T47D (cell line): ENCODE measurements at regions not wholly inside any gene's neighbourhood (a gene's known extent, or its start where the extent isn't known, plus 50 kb on each side); places are given as distances from the start of the nearest gene placed in this dataset.

ENCODE experiments used
- DNase-seq, 2 experiments: peaks; one replicate each; pipeline versions ENCODE4 v3.0.0 to v3.0.0-alpha.2; 2011 to 2012; ENCODE audit warnings: low read depth in 1 of 2, low spot score in 1 of 2
- JUND ChIP-seq: IDR thresholded peaks from 2 replicates; pipeline ENCODE4 v1.6.1; 2012; ENCODE audit warnings: low read depth
- in situ Hi-C: cut with HindIII; loops from 2 replicates; pipeline ENCODE4 v1.10.0; 2016; ENCODE audit warnings: low sequenced_read_pairs, low pct_unique_long_range_greater_than_20kb

DNA sequence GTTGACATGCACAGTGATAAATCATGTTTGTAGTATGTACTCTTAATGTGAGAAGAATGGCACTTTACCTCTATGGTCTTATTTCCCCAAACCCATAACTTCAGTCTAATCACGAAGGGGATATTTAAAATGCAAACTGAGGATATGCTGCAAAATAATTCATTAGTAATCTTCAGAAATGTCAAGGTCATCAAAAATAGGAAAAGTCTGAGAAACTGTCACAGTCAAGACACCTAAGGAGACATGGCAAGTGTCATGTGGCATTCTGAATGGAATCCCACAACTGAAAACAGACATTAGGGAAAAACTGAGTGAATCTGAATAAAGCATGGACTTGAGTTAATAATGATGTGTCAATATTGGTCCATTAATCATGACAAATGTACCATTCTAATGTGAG lies 605.5 kb upstream of the ANKRD30A start:
- TF ChIP-seq JUND, result no peak
- no peak for DNase-seq
- in situ Hi-C loops, result no loop called here

DNA sequence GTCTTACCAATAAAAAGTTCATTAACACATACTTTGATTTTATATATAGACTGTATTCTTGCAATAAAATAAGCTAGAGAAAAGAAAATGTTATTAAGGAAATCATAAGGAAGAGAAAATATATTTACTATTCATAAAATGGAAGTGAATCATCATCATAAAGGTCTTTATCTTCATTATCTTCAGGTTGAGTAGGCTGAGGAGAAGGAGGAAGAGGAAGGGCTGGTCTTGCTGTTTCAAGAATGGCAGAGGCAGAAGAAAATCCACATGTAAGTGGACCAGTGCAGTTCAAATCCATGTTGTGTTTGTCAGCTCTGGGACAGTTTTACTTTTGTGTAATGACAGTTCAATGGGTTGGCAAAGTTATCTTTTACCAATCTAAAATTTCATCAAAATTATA lies 609.1 kb upstream of the ANKRD30A start:
- TF ChIP-seq JUND, result no peak
- DNase-seq, result no peak
- in situ Hi-C loops, result no loop called here

GRCh38 chr10:36515319-36515718 lies 610.1 kb upstream of the ANKRD30A start:
- no peak for DNase-seq
- in situ Hi-C loops, result no loop called here
- no peak for TF ChIP-seq JUND

- DNase-seq, result no peak
- TF ChIP-seq JUND, result no peak
- in situ Hi-C loops, result no loop called here
Measured at GRCh38 chr10:36507715-36508114, 617.7 kb upstream of the ANKRD30A start.

DNA sequence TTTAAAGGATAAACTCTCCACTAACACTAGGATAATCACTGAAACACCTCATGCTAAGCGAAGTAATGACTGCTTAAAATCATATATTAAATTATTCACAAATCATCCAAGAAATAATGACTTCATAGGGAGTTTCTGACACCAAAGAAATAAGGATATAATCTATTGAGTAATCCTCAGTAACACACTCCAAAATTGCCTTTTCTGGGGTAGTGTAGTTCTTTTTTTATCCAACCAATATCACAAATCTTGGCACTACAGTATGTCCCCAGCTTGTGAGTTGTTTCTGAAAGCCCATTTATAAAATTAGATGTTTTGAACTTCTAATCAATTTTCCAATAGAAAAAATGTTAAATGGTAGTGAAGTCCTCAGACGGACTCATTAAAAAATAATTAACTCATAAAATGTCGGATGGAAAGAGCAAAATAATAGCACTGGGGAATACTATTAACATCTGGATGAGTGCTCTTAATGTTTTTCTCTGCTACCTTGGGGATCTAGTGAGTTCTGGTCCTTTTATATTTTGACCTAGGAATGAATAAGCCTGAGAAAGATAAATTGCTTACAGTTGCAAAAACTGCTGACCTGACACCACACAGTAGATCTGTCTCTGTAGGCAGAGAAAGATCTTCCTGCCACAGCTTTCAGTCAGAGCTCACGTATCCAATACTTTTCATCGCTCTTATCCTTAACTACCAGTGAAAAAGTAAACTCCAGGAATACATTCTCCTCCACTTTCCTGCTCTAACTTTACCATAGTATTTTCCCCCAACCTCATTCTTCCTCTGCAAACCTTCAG lies 618.5 kb upstream of the ANKRD30A start:
- no peak for DNase-seq
- in situ Hi-C loops, result no loop called here
- no peak for TF ChIP-seq JUND

DNA sequence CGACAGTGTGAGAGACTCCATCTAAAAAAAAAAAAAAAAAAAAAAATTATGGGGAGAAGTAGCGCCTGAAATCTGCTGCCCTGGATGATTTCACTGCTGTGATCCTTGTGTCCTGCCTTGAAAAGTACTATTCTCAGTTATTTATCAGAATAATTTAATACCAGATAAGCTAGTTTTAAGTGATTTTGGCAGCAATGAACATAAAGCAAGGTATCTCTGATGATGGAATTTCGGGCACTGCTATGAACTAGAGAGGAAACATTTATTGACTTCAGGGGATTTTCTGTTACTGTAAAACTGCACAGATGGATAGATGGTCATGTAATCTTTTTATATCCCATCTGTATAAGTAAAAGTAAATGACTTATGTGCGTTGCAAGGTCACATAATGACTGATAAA lies 619.1 kb upstream of the ANKRD30A start:
- in situ Hi-C loops, result no loop called here
- no peak for DNase-seq
- TF ChIP-seq JUND, result no peak

- peak in 1 of 2 experiments; percentile 12 for DNase-seq
- in situ Hi-C loops, result no loop called here
- no peak for TF ChIP-seq JUND
Measured at GRCh38 chr10:36504758-36505157, 620.6 kb upstream of the ANKRD30A start.

DNA sequence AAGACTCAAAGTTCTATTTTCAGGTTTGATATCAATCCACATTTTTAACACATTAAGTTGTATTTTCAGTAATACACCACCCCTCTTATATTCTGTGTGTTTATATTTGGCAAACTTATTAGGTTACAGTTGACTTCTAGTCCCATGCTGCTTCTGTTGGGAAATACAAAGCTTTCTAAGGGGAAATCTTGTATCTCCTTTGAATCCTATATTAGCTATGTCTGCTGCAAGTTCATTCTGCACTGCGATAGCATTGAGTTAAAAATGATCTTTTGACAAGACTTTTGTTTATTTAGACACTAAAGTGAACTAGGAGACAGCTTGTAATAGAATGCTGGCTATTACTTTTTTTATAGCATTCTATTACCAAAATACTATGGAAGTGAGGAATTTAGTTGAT lies 625.1 kb upstream of the ANKRD30A start:
- in situ Hi-C loops, result no loop called here
- no peak for TF ChIP-seq JUND
- no peak for DNase-seq

- DNase-seq, result no peak
- TF ChIP-seq JUND, result no peak
- in situ Hi-C loops, result no loop called here
Measured at GRCh38 chr10:36499693-36500092, 625.7 kb upstream of the ANKRD30A start.

GRCh38 chr10:36496758-36497157 lies 628.6 kb upstream of the ANKRD30A start:
- in situ Hi-C loops, result no loop called here
- DNase-seq, result no peak
- no peak for TF ChIP-seq JUND

GRCh38 chr10:36494371-36494770 lies 631.0 kb upstream of the ANKRD30A start:
- DNase-seq, result no peak
- no peak for TF ChIP-seq JUND
- in situ Hi-C loops, result no loop called here

GRCh38 chr10:36493516-36493880 lies 631.9 kb upstream of the ANKRD30A start:
- no peak for DNase-seq
- in situ Hi-C loops, result no loop called here
- no peak for TF ChIP-seq JUND

- DNase-seq, result no peak
- no peak for TF ChIP-seq JUND
- in situ Hi-C loops, result no loop called here
Measured at GRCh38 chr10:36492590-36493515, 632.5 kb upstream of the ANKRD30A start.

- DNase-seq, result no peak
- no peak for TF ChIP-seq JUND
- in situ Hi-C loops, result no loop called here
Measured at GRCh38 chr10:36491926-36492325, 633.5 kb upstream of the ANKRD30A start.
